T-cell (primary cell): ENCODE measurements at regions not wholly inside any gene's neighbourhood (a gene's known extent, or its start where the extent isn't known, plus 50 kb on each side); places are given as distances from the start of the nearest gene placed in this dataset.

Experiments
- ATAC-seq, 4 experiments: fragments of 200-7000 bp in 3 of 4; fragments of 150-1000 bp in 1 of 4; cut with Tn5 transposase; replicated peaks in 1 of 4; 1 replicate in 3 of 4; 2 replicates in 1 of 4; pipeline ENCODE4 v1.10.0; 2021; ENCODE audit warnings: moderate library complexity in 3 of 4, mild to moderate bottlenecking in 2 of 4, moderate number of reproducible peaks in 1 of 4
- CTCF ChIA-PET, 2 donors: fragments of 300-600 bp; sonication (Branson Sonifier 250); formaldehyde crosslinking; loops; one replicate each; lab custom pipeline; 2022; ENCODE audit warnings: antibody characterized with exemption in 2 of 2; lab: Charles Lee
- POLR2A ChIA-PET, 2 donors: fragments of 300-600 bp; sonication (Branson Sonifier 250); formaldehyde crosslinking; loops; one replicate each; lab custom pipeline; 2022; ENCODE audit warnings: antibody characterized with exemption in 2 of 2; lab: Charles Lee
- DNase-seq, 35 experiments: peaks; one replicate each; pipeline versions ENCODE4 v3.0.0 to v3.0.0-alpha.2; 2013 to 2023
- H3K27ac ChIP-seq: one replicate; pipeline ENCODE4 v1.5.1; 2013; ENCODE audit warnings: low read length
- H3K27me3 ChIP-seq, 2 experiments: replicated peaks in 1 of 2; 1 replicate in 1 of 2; 2 replicates in 1 of 2; pipeline versions ENCODE4 v1.6.1 to v1.7.0; 2013; ENCODE audit warnings: low read length in 1 of 2, mixed read lengths in 1 of 2; ENCODE audit not compliant: control insufficient read depth in 2 of 2, insufficient read depth in 2 of 2; ENCODE audit errors: extremely low read depth in 1 of 2
- H3K36me3 ChIP-seq, 2 donors: 1 replicate in 1 of 2; 2 replicates in 1 of 2; pipeline versions ENCODE4 v1.6.1 to v1.7.0; 2013; ENCODE audit warnings: low read length in 1 of 2; ENCODE audit not compliant: control insufficient read depth in 2 of 2, insufficient read depth in 1 of 2; ENCODE audit errors: extremely low read depth in 1 of 2
- H3K4me1 ChIP-seq, 2 experiments: 1 replicate in 1 of 2; 2 replicates in 1 of 2; pipeline versions ENCODE4 v1.6.1 to v1.7.0; 2013; ENCODE audit warnings: low read length in 2 of 2, mixed read lengths in 1 of 2; ENCODE audit not compliant: insufficient read depth in 2 of 2, control insufficient read depth in 1 of 2; ENCODE audit errors: extremely low read depth in 1 of 2
- H3K4me3 ChIP-seq, 2 donors: 1 replicate in 1 of 2; 2 replicates in 1 of 2; pipeline versions ENCODE4 v1.5.1 to v1.7.0; 2013; ENCODE audit warnings: mild to moderate bottlenecking in 2 of 2, low read length in 1 of 2, moderate library complexity in 1 of 2; ENCODE audit not compliant: control insufficient read depth in 1 of 2; ENCODE audit errors: extremely low read depth in 1 of 2
- H3K9me3 ChIP-seq: 2 replicates; pipeline ENCODE4 v1.7.0; 2013
- H3K27ac Mint-ChIP-seq, 2 donors: one replicate each; pipeline ENCODE4 v1.8.0; 2020 to 2021; ENCODE audit warnings: mild to moderate bottlenecking in 2 of 2, mixed read lengths in 2 of 2
- H3K27me3 Mint-ChIP-seq, 2 donors: one replicate each; pipeline ENCODE4 v1.8.0; 2021 to 2022; ENCODE audit warnings: mixed read lengths in 2 of 2
- H3K36me3 Mint-ChIP-seq: one replicate; pipeline ENCODE4 v1.8.0; 2021; ENCODE audit warnings: mixed read lengths
- H3K4me1 Mint-ChIP-seq, 3 donors: one replicate each; pipeline ENCODE4 v1.8.0; 2020 to 2022; ENCODE audit warnings: mixed read lengths in 3 of 3, mild to moderate bottlenecking in 1 of 3
- H3K4me3 Mint-ChIP-seq, 3 donors: one replicate each; pipeline ENCODE4 v1.8.0; 2020 to 2022; ENCODE audit warnings: mild to moderate bottlenecking in 3 of 3, mixed read lengths in 3 of 3, moderate library complexity in 3 of 3
- H3K9me3 Mint-ChIP-seq, 3 donors: one replicate each; pipeline ENCODE4 v1.8.0; 2020 to 2022; ENCODE audit warnings: mixed read lengths in 3 of 3
- WGBS: methylation state at CpG from one replicate; pipeline ENCODE4 v1.1.5; 2013; ENCODE audit warnings: missing lambda C conversion rate; ENCODE audit not compliant: insufficient coverage; 5-methylcytosine and 5-hydroxymethylcytosine counted together

- DNase-seq (no peak), ATAC-seq (no peak)
- 100% methylated on average over 1 of the region's 9 CpGs for WGBS
- Histone ChIP-seq H3K4me3 (no peak overlapping the region), H3K9me3 (no peaks in the 10 kb centered on the region), H3K27ac (no peak overlapping the region), H3K4me1 (no peaks in the 10 kb centered on the region), H3K27me3 (no peaks in the 10 kb centered on the region), H3K36me3 (no peaks in the 10 kb centered on the region)
- H3K9me3 Mint-ChIP-seq, result no peaks in the 10 kb centered on the region
- ChIA-PET POLR2A (no interaction called here), CTCF (no interaction called here)
- H3K36me3 Mint-ChIP-seq, result no peaks in the 10 kb centered on the region
- no peaks in the 10 kb centered on the region for H3K4me1 Mint-ChIP-seq
- H3K27ac Mint-ChIP-seq, result no peak overlapping the region
- no peak overlapping the region for H3K4me3 Mint-ChIP-seq
- H3K27me3 Mint-ChIP-seq, result no peaks in the 10 kb centered on the region
These were observed 71.2 kb upstream of the AP4E1 start for GRCh38 chr15:50837256-50837770.

GRCh38 chr15:50830477-50831354 lies 65.2 kb upstream of the SPPL2A start:
- no peak overlapping the region for H3K4me3 Mint-ChIP-seq
- H3K27ac ChIP-seq, result no peak overlapping the region
- H3K36me3 Mint-ChIP-seq, result no peaks in the 10 kb centered on the region
- H3K27me3 ChIP-seq, result no peaks in the 10 kb centered on the region
- CTCF ChIA-PET, result no interaction called here
- no peaks in the 10 kb centered on the region for H3K4me1 ChIP-seq
- 89% methylated on average over 5 of the region's 12 CpGs for WGBS
- peaks cover 5 to 9% of the 10 kb centered on the region in 2 donors for H3K27me3 Mint-ChIP-seq
- no peaks in the 10 kb centered on the region for H3K9me3 ChIP-seq
- DNase-seq, result no peak
- POLR2A ChIA-PET, result no interaction called here
- H3K9me3 Mint-ChIP-seq, result no peaks in the 10 kb centered on the region
- no peak for ATAC-seq
- no peak overlapping the region for H3K27ac Mint-ChIP-seq
- no peaks in the 10 kb centered on the region for H3K36me3 ChIP-seq
- H3K4me3 ChIP-seq, result no peak overlapping the region
- H3K4me1 Mint-ChIP-seq, result no peaks in the 10 kb centered on the region

- ChIA-PET CTCF (interaction anchor here in 1 of 2 donors (0.6 kb wide), 1 partner anchor 46 kb away, joined by 4 read pairs; no protein-coding TSS in a partner anchor), POLR2A (no interaction called here)
- Mint-ChIP-seq H3K27me3 (peaks cover 5 to 10% of the 10 kb centered on the region in 2 donors), H3K27ac (no peak overlapping the region), H3K4me1 (no peaks in the 10 kb centered on the region), H3K9me3 (no peaks in the 10 kb centered on the region), H3K36me3 (no peaks in the 10 kb centered on the region), H3K4me3 (no peak overlapping the region)
- Histone ChIP-seq H3K27ac (no peak overlapping the region), H3K9me3 (no peaks in the 10 kb centered on the region), H3K27me3 (no peaks in the 10 kb centered on the region), H3K4me3 (no peak overlapping the region), H3K4me1 (no peaks in the 10 kb centered on the region), H3K36me3 (no peaks in the 10 kb centered on the region)
- WGBS, result 85% methylated on average over 2 of the region's 4 CpGs
- DNase-seq (no peak), ATAC-seq (no peak)
These were observed 63.2 kb upstream of the SPPL2A start for GRCh38 chr15:50828610-50829206.

GRCh38 chr15:50825946-50826345 lies 60.4 kb upstream of the SPPL2A start:
- H3K4me1 Mint-ChIP-seq, result no peaks in the 10 kb centered on the region
- H3K9me3 Mint-ChIP-seq, result no peaks in the 10 kb centered on the region
- Histone ChIP-seq H3K27me3 (no peaks in the 10 kb centered on the region), H3K4me1 (no peaks in the 10 kb centered on the region), H3K4me3 (no peak overlapping the region), H3K9me3 (no peaks in the 10 kb centered on the region), H3K27ac (no peak overlapping the region), H3K36me3 (no peaks in the 10 kb centered on the region)
- no CpG with 5 or more reads among the region's 1 CpG for WGBS
- H3K27ac Mint-ChIP-seq, result no peak overlapping the region
- no peak for DNase-seq
- ChIA-PET CTCF (no interaction called here), POLR2A (interaction anchor here in 1 of 2 donors (0.6 kb wide), 1 partner anchor 117 kb away, joined by 3 read pairs; no protein-coding TSS in a partner anchor)
- no peak overlapping the region for H3K4me3 Mint-ChIP-seq
- no peak for ATAC-seq
- H3K36me3 Mint-ChIP-seq, result no peaks in the 10 kb centered on the region
- peaks cover 5% of the 10 kb centered on the region in 2 donors for H3K27me3 Mint-ChIP-seq

GRCh38 chr15:50824514-50824913 lies 59.0 kb upstream of the SPPL2A start:
- no peaks in the 10 kb centered on the region for H3K9me3 ChIP-seq
- CTCF ChIA-PET, result no interaction called here
- no CpG with 5 or more reads among the region's 2 CpGs for WGBS

GRCh38 chr15:50823281-50823680 lies 57.8 kb upstream of the SPPL2A start:
- H3K4me1 ChIP-seq, result no peaks in the 10 kb centered on the region
- ChIA-PET POLR2A (no interaction called here), CTCF (no interaction called here)
- H3K4me3 Mint-ChIP-seq, result no peak overlapping the region
- no peak overlapping the region for H3K27ac ChIP-seq
- H3K4me3 ChIP-seq, result no peak overlapping the region
- H3K36me3 Mint-ChIP-seq, result no peaks in the 10 kb centered on the region
- H3K4me1 Mint-ChIP-seq, result no peaks in the 10 kb centered on the region
- H3K36me3 ChIP-seq, result no peaks in the 10 kb centered on the region
- WGBS, result 33% methylated on average over 1 of the region's 3 CpGs
- H3K27me3 ChIP-seq, result no peaks in the 10 kb centered on the region
- H3K27me3 Mint-ChIP-seq, result peaks cover 1 to 7% of the 10 kb centered on the region in 2 donors
- H3K27ac Mint-ChIP-seq, result no peak overlapping the region
- ATAC-seq (no peak), DNase-seq (no peak)
- no peaks in the 10 kb centered on the region for H3K9me3 ChIP-seq
- no peaks in the 10 kb centered on the region for H3K9me3 Mint-ChIP-seq

More at GRCh38 chr15:50824514-50824913, 59.0 kb upstream of the SPPL2A start:
- H3K27ac ChIP-seq, result no peak overlapping the region
- no peaks in the 10 kb centered on the region for H3K4me1 ChIP-seq
- no peaks in the 10 kb centered on the region for H3K36me3 ChIP-seq
- Mint-ChIP-seq H3K4me3 (no peak overlapping the region), H3K27ac (no peak overlapping the region), H3K27me3 (peaks cover 5% of the 10 kb centered on the region in 2 donors), H3K9me3 (no peaks in the 10 kb centered on the region), H3K4me1 (no peaks in the 10 kb centered on the region), H3K36me3 (no peaks in the 10 kb centered on the region)
- no peak overlapping the region for H3K4me3 ChIP-seq
- ATAC-seq, result no peak
- no peaks in the 10 kb centered on the region for H3K27me3 ChIP-seq
- POLR2A ChIA-PET, result no interaction called here
- DNase-seq, result no peak
